ENCODE measurements at regions not wholly inside any gene's neighbourhood (a gene's known extent, or its start where the extent isn't known, plus 50 kb on each side); places are given as distances from the start of the nearest gene placed in this dataset.

- DNase-seq, result no peak
Observed at GRCh38 chr13:38618881-38619280, 68.0 kb upstream of the FREM2 start.

DNA sequence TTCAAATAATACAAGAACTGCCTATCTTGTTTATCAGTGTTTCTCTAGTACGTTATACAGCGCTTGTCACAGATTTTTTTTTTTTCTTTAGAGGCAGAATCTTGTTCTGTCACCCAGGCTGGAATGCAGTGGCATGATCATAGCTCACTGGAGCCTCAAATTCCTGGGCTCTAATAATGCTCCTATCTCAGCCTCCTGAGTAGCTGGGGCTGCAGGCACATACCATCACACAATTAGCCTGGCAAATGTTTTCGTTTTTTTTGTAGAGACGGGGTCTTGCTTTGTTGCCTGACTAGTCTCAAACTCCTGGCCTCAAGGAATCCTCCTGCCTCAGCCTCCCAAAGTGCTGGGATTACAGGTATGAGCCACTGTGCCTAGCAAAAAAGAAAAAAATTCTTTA is 66.0 kb upstream of the FREM2 start:
- no peak for DNase-seq

GRCh38 chr13:38624822-38625221 is 62.1 kb upstream of the FREM2 start:
- no peak for DNase-seq

- peak; percentile 32 for DNase-seq
Observed at GRCh38 chr13:38628554-38628953, 58.3 kb upstream of the FREM2 start.

- no peak for DNase-seq
Observed at GRCh38 chr13:38630780-38631179, 56.1 kb upstream of the FREM2 start.

DNA sequence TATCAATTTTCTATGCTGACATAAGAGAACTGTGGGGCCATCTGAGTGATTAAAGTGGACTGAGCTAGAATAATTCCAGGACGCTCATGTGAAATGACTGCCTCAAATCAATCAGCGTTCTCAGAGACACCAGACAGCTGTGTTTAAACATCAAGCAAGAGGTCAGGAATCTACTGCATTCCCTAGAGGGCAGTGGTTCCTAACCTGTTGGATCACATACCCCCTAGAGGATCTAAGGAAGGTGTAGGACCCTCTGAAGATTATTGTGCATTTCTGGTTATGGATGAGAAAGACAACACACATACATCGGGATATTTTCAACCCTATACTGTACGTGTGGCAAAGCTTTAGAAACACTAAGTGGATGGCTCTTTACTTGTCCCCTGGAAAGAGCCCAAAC is 51.8 kb upstream of the FREM2 start:
- no peak for DNase-seq

DNA sequence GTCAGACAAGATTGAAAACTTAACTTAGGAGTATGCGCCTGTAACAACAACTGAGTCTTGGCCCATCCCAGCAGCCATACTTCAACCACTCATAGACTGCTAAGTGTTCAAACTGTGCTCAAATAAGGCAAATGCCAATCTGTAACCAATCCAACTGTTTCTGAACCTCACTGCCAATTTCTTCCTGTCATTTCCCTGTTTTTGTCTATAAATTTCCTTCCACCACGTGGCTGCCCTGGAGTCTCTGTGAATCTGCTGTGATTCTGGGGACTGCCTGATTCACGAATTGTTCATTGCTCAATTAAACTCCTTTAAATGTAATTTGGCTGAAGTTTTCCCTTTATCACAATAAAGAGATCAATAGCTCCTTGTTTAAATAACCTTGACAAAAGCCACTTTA is 50.8 kb upstream of the FREM2 start:
- no peak for DNase-seq

DNA sequence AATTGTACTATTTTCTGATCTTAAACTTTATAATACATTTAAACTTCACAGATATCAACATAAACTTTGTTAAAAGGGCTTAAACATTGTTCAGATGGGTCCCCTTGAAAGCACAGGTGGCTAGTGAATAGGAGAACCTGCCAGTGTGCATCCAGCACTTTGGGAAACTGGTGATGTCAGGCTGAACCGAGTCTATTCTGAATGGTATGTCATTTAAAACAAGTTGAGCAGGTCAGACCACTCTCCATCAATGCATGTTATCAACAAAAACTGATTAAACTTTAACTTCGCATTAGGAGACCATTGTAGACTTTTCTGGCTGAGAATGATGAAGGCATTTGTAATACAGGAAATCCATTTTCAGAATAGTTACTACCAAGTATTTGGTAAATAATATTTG is 50.1 kb upstream of the FREM2 start:
- DNase-seq, result no peak
